HG02610 (cell line): ENCODE measurements at regions not wholly inside any gene's neighbourhood (a gene's known extent, or its start where the extent isn't known, plus 50 kb on each side); places are given as distances from the start of the nearest gene placed in this dataset.

ENCODE experiments used
- ATAC-seq: cut with Tn5 transposase; IDR thresholded peaks from one replicate; pipeline ENCODE4 v1.9.1; 2021; ENCODE audit warnings: mild to moderate bottlenecking, moderate library complexity; ENCODE audit not compliant: unreplicated experiment

GRCh38 chr1:244191581-244191980, 140.5 kb downstream of the ZBTB18 start:
- ATAC-seq: no peak

- no peak for ATAC-seq
Measured at GRCh38 chr1:244192325-244192724, 141.2 kb downstream of the ZBTB18 start.

- no peak for ATAC-seq
Measured at GRCh38 chr1:244196571-244197285, 145.6 kb downstream of the ZBTB18 start.

- no peak for ATAC-seq
Measured at GRCh38 chr1:244197851-244198375, 146.8 kb downstream of the ZBTB18 start.

- no peak for ATAC-seq
Measured at GRCh38 chr1:244199902-244200301, 148.8 kb downstream of the ZBTB18 start.

GRCh38 chr1:244200596-244200995, 149.5 kb downstream of the ZBTB18 start:
- no peak for ATAC-seq

GRCh38 chr1:244201750-244202149, 150.7 kb downstream of the ZBTB18 start:
- no peak for ATAC-seq

GRCh38 chr1:244204004-244204403, 152.9 kb downstream of the ZBTB18 start:
- no peak for ATAC-seq

- ATAC-seq: no peak
Measured at GRCh38 chr1:244205171-244205570, 154.1 kb downstream of the ZBTB18 start.

GRCh38 chr1:244205906-244206305, 154.8 kb downstream of the ZBTB18 start:
- no peak for ATAC-seq

- no peak for ATAC-seq
Measured at GRCh38 chr1:244207042-244207934, 156.2 kb downstream of the ZBTB18 start.

GRCh38 chr1:244207935-244208244, 156.8 kb downstream of the ZBTB18 start:
- no peak for ATAC-seq

- ATAC-seq: no peak
Measured at GRCh38 chr1:244209955-244210354, 158.9 kb downstream of the ZBTB18 start.

- no peak for ATAC-seq
Measured at GRCh38 chr1:244210884-244211558, 159.9 kb downstream of the ZBTB18 start.

- ATAC-seq: no peak
Measured at GRCh38 chr1:244211559-244211944, 160.5 kb downstream of the ZBTB18 start.

- no peak for ATAC-seq
Measured at GRCh38 chr1:244212219-244212618, 161.1 kb downstream of the ZBTB18 start.

GRCh38 chr1:244212797-244213475, 161.9 kb downstream of the ZBTB18 start:
- ATAC-seq: no peak

GRCh38 chr1:244214009-244214967, 163.2 kb downstream of the ZBTB18 start:
- ATAC-seq: no peak

GRCh38 chr1:244216836-244217235, 165.8 kb downstream of the ZBTB18 start:
- no peak for ATAC-seq

- ATAC-seq: no peak
Measured at GRCh38 chr1:244217711-244218110, 166.6 kb downstream of the ZBTB18 start.
